Esophagus mucosa (tissue), 1 donor: ENCODE measurements at regions not wholly inside any gene's neighbourhood (a gene's known extent, or its start where the extent isn't known, plus 50 kb on each side); places are given as distances from the start of the nearest gene placed in this dataset.
"Not testable (repeated sequence)": the region's sequence is repeated elsewhere in the genome, so short reads cannot be mapped to it uniquely, and the experiment has no call there.

ENCODE experiments used
- ATAC-seq: fragments of 200-7000 bp; cut with Tn5 transposase; one replicate; pipeline ENCODE4 v1.9.1; 2020
- donor health status: DM: yes; HTN: yes; CAD: no.

- no peak for ATAC-seq
Observed at GRCh38 chr14:36465178-36465577, 54.9 kb downstream of the NKX2-1 start.

GRCh38 chr14:36462890-36463289, 57.1 kb downstream of the NKX2-1 start:
- no peak for ATAC-seq

GRCh38 chr14:36455241-36455627, 64.8 kb downstream of the NKX2-1 start:
- ATAC-seq = no peak

- no peak for ATAC-seq
Observed at GRCh38 chr14:36454599-36455240, 65.3 kb downstream of the NKX2-1 start.

- no peak for ATAC-seq
Observed at GRCh38 chr14:36452860-36453259, 67.2 kb downstream of the NKX2-1 start.

GRCh38 chr14:36451310-36452065, 68.5 kb downstream of the NKX2-1 start:
- no peak for ATAC-seq

- no peak for ATAC-seq
Observed at GRCh38 chr14:36450550-36450949, 69.5 kb downstream of the NKX2-1 start.

- ATAC-seq = no peak
Observed at GRCh38 chr14:36449903-36450302, 70.1 kb downstream of the NKX2-1 start.

- ATAC-seq = no peak
Observed at GRCh38 chr14:36443374-36443773, 76.7 kb downstream of the NKX2-1 start.

- ATAC-seq = no peak
Observed at GRCh38 chr14:36442824-36443241, 77.2 kb downstream of the NKX2-1 start.

GRCh38 chr14:36441283-36441682, 78.7 kb downstream of the NKX2-1 start:
- ATAC-seq = no peak

- ATAC-seq = no peak
Observed at GRCh38 chr14:36439766-36440165, 80.3 kb downstream of the NKX2-1 start.

GRCh38 chr14:36438883-36439282, 81.1 kb downstream of the NKX2-1 start:
- no peak for ATAC-seq

- no peak for ATAC-seq
Observed at GRCh38 chr14:36430662-36431084, 89.4 kb downstream of the NKX2-1 start.

- no peak for ATAC-seq
Observed at GRCh38 chr14:36430169-36430568, 89.9 kb downstream of the NKX2-1 start.

- no peak for ATAC-seq
Observed at GRCh38 chr14:36429692-36430091, 90.3 kb downstream of the NKX2-1 start.

- ATAC-seq = no peak
Observed at GRCh38 chr14:36428350-36428749, 91.7 kb downstream of the NKX2-1 start.

GRCh38 chr14:36426836-36427235, 93.2 kb downstream of the NKX2-1 start:
- no peak for ATAC-seq

GRCh38 chr14:36426113-36426512, 93.9 kb downstream of the NKX2-1 start:
- ATAC-seq = no peak

GRCh38 chr14:36424478-36425102, 95.4 kb downstream of the NKX2-1 start:
- ATAC-seq = no peak

- ATAC-seq = no peak
Observed at GRCh38 chr14:36423430-36423829, 96.6 kb downstream of the NKX2-1 start.

GRCh38 chr14:36420149-36420687, 99.8 kb upstream of the MBIP start:
- no peak for ATAC-seq

GRCh38 chr14:36418937-36419336, 98.5 kb upstream of the MBIP start:
- no peak for ATAC-seq

- not testable (repeated sequence) for ATAC-seq
Observed at GRCh38 chr14:36411951-36412350, 91.5 kb upstream of the MBIP start.
